Common myeloid progenitor, CD34-positive (primary cell): ENCODE measurements at regions not wholly inside any gene's neighbourhood (a gene's known extent, or its start where the extent isn't known, plus 50 kb on each side); places are given as distances from the start of the nearest gene placed in this dataset.
"Not testable (repeated sequence)": the region's sequence is repeated elsewhere in the genome, so short reads cannot be mapped to it uniquely, and the experiment has no call there.

Experiments
- CTCF ChIA-PET: fragments of 350-600 bp; sonication (Branson Sonifier 250); formaldehyde crosslinking; loops from one replicate; lab custom pipeline; 2021; ENCODE audit warnings: antibody characterized with exemption; lab: Charles Lee
- POLR2A ChIA-PET: fragments of 350-600 bp; sonication (Branson Sonifier 250); formaldehyde crosslinking; loops from one replicate; lab custom pipeline; 2021; ENCODE audit warnings: antibody characterized with exemption; lab: Charles Lee
- DNase-seq, 3 donors: peaks; one replicate each; pipeline versions ENCODE4 v3.0.0 to v3.0.0-alpha.2; 2013
- H3K27ac ChIP-seq, 2 experiments: 1 replicate in 1 of 2; 2 replicates in 1 of 2; pipeline ENCODE4 v1.7.0; 2013; ENCODE audit warnings: inconsistent platforms in 2 of 2, low read length in 2 of 2, mild to moderate bottlenecking in 2 of 2, low read depth in 1 of 2, moderate library complexity in 1 of 2; ENCODE audit not compliant: severe bottlenecking in 2 of 2, insufficient read depth in 1 of 2, poor library complexity in 1 of 2
- H3K27me3 ChIP-seq, 5 experiments: replicated peaks in 2 of 5; 1 replicate in 3 of 5; 2 replicates in 2 of 5; pipeline versions ENCODE4 v1.6.1 to v1.7.0; 2013; ENCODE audit warnings: low read length in 4 of 5, mild to moderate bottlenecking in 2 of 5, moderate library complexity in 2 of 5, inconsistent platforms in 1 of 5; ENCODE audit not compliant: insufficient read depth in 5 of 5, control insufficient read depth in 4 of 5
- H3K36me3 ChIP-seq, 4 experiments: 1 replicate in 2 of 4; 2 replicates in 2 of 4; pipeline versions ENCODE4 v1.6.1 to v1.7.0; 2013; ENCODE audit warnings: low read length in 3 of 4, control low read depth in 1 of 4, mild to moderate bottlenecking in 1 of 4; ENCODE audit not compliant: control insufficient read depth in 4 of 4, insufficient read depth in 4 of 4
- H3K4me1 ChIP-seq, 4 experiments: 1 replicate in 3 of 4; 2 replicates in 1 of 4; pipeline versions ENCODE4 v1.6.1 to v1.7.1; 2013; ENCODE audit warnings: low read length in 3 of 4, mild to moderate bottlenecking in 3 of 4, control low read depth in 1 of 4, inconsistent platforms in 1 of 4, moderate library complexity in 1 of 4; ENCODE audit not compliant: control insufficient read depth in 4 of 4, insufficient read depth in 4 of 4; ENCODE audit errors: control extremely low read depth in 1 of 4
- H3K4me3 ChIP-seq, 7 experiments: 1 replicate in 4 of 7; 2 replicates in 3 of 7; pipeline versions ENCODE4 v1.5.1 to v1.7.0; 2013; ENCODE audit warnings: mild to moderate bottlenecking in 7 of 7, low read length in 6 of 7, moderate library complexity in 6 of 7, inconsistent platforms in 2 of 7, low read depth in 2 of 7, control low read depth in 1 of 7; ENCODE audit not compliant: insufficient read depth in 4 of 7, control insufficient read depth in 1 of 7; ENCODE audit errors: extremely low read depth in 1 of 7
- H3K9me3 ChIP-seq, 5 experiments: 1 replicate in 4 of 5; 2 replicates in 1 of 5; pipeline versions ENCODE4 v1.6.1 to v1.7.1; 2013; ENCODE audit warnings: low read length in 4 of 5, mild to moderate bottlenecking in 2 of 5, inconsistent platforms in 1 of 5, low read depth in 1 of 5, moderate library complexity in 1 of 5; ENCODE audit not compliant: control insufficient read depth in 4 of 5, insufficient read depth in 2 of 5; ENCODE audit errors: control extremely low read depth in 1 of 5
- WGBS: methylation state at CpG from one replicate; pipeline ENCODE4 v1.1.5; 2013; ENCODE audit not compliant: insufficient coverage; 5-methylcytosine and 5-hydroxymethylcytosine counted together

- H3K9me3 ChIP-seq = no peaks in the 10 kb centered on the region
- POLR2A ChIA-PET = no interaction called here
- DNase-seq = no peak
- WGBS = 95% methylated on average over 11 of the region's 13 CpGs
- H3K4me3 ChIP-seq = no peak overlapping the region
- H3K4me1 ChIP-seq = no peaks in the 10 kb centered on the region
- CTCF ChIA-PET = no interaction called here
- H3K27ac ChIP-seq = no peak overlapping the region
- no peaks in the 10 kb centered on the region for H3K27me3 ChIP-seq
- H3K36me3 ChIP-seq = no peaks in the 10 kb centered on the region
These were observed 262.6 kb downstream of the CENPC start for GRCh38 chr4:67282749-67283148.

- no peak overlapping the region for H3K4me3 ChIP-seq
- H3K27me3 ChIP-seq = no peaks in the 10 kb centered on the region
- WGBS = 95% methylated on average over 10 of the region's 11 CpGs
- H3K36me3 ChIP-seq = no peaks in the 10 kb centered on the region
- ChIA-PET CTCF (no interaction called here), POLR2A (no interaction called here)
- no peaks in the 10 kb centered on the region for H3K9me3 ChIP-seq
- no peak for DNase-seq
- no peaks in the 10 kb centered on the region for H3K4me1 ChIP-seq
- no peak overlapping the region for H3K27ac ChIP-seq
These were observed 270.0 kb downstream of the CENPC start for GRCh38 chr4:67275179-67275750.

- POLR2A ChIA-PET, H3K4me1 ChIP-seq, H3K27ac ChIP-seq, DNase-seq, H3K9me3 ChIP-seq, H3K4me3 ChIP-seq, H3K27me3 ChIP-seq, H3K36me3 ChIP-seq, CTCF ChIA-PET: not testable (repeated sequence)
- 95% methylated on average over 2 of the region's 3 CpGs for WGBS
These were observed 270.6 kb downstream of the CENPC start for GRCh38 chr4:67274671-67275070.

GRCh38 chr4:67273666-67274065 is 271.6 kb downstream of the CENPC start:
- H3K36me3 ChIP-seq = no peaks in the 10 kb centered on the region
- ChIA-PET POLR2A (no interaction called here), CTCF (interaction anchor here (1.2 kb wide), 1 partner anchor 16 kb away, joined by 5 read pairs; no protein-coding TSS in a partner anchor)
- H3K27ac ChIP-seq = no peak overlapping the region
- no peaks in the 10 kb centered on the region for H3K27me3 ChIP-seq
- no peaks in the 10 kb centered on the region for H3K9me3 ChIP-seq
- WGBS = no CpG with 5 or more reads among the region's 2 CpGs
- H3K4me3 ChIP-seq = no peak overlapping the region
- H3K4me1 ChIP-seq = no peaks in the 10 kb centered on the region
- DNase-seq = no peak

GRCh38 chr4:67261971-67262370 is 283.3 kb downstream of the CENPC start:
- POLR2A ChIA-PET = no interaction called here
- CTCF ChIA-PET = no interaction called here
- no peaks in the 10 kb centered on the region for H3K4me1 ChIP-seq
- H3K36me3 ChIP-seq = no peaks in the 10 kb centered on the region
- no peak for DNase-seq
- no peak overlapping the region for H3K27ac ChIP-seq
- H3K9me3 ChIP-seq = no peaks in the 10 kb centered on the region
- H3K4me3 ChIP-seq = no peak overlapping the region
- no peaks in the 10 kb centered on the region for H3K27me3 ChIP-seq
- WGBS = 83% methylated on average over 1 of the region's 1 CpG

- CTCF ChIA-PET = no interaction called here
- POLR2A ChIA-PET = no interaction called here
- Histone ChIP-seq H3K27me3 (no peaks in the 10 kb centered on the region), H3K36me3 (no peaks in the 10 kb centered on the region), H3K9me3 (no peaks in the 10 kb centered on the region), H3K4me3 (no peak overlapping the region), H3K27ac (no peak overlapping the region), H3K4me1 (no peaks in the 10 kb centered on the region)
- 69% methylated on average over 2 of the region's 3 CpGs for WGBS
- DNase-seq = no peak
These were observed 288.8 kb downstream of the CENPC start for GRCh38 chr4:67256388-67257043.

- peak in 1 of 3 donors; percentile 2 for DNase-seq
- H3K27me3 ChIP-seq = no peaks in the 10 kb centered on the region
- H3K4me1 ChIP-seq = no peaks in the 10 kb centered on the region
- whole genome bisulfite sequencing = 96% methylated on average over 3 of the region's 4 CpGs
- no peak overlapping the region for H3K4me3 ChIP-seq
- H3K36me3 ChIP-seq = no peaks in the 10 kb centered on the region
- POLR2A ChIA-PET = no interaction called here
- peaks cover 0 to 3% (median 0%) of the 10 kb centered on the region in 5 experiments for H3K9me3 ChIP-seq
- CTCF ChIA-PET = no interaction called here
- H3K27ac ChIP-seq = no peak overlapping the region
These were observed 295.0 kb downstream of the CENPC start for GRCh38 chr4:67250131-67250896.
